IMR-90 (cell line): ENCODE measurements at regions not wholly inside any gene's neighbourhood (a gene's known extent, or its start where the extent isn't known, plus 50 kb on each side); places are given as distances from the start of the nearest gene placed in this dataset.

Source experiments
- ATAC-seq: fragments of 200-7000 bp; cut with Tn5 transposase; 2 replicates; pipeline ENCODE4 v1.9.1; 2020; ENCODE audit warnings: low read depth, mild to moderate bottlenecking, moderate library complexity
- BruUV-seq: library from RNA; stranded (reverse); fragments of 400-500 nt; replicated peaks from 2 replicates; lab custom pipeline; 2021; lab: Mats Ljungman, UMichigan
- CTCF ChIA-PET: fragments of 300-600 bp; formaldehyde crosslinking; extraction: SDS; loops from one replicate; lab custom pipeline; 2021; ENCODE audit warnings: antibody characterized with exemption; lab: Yijun Ruan, JAX
- POLR2A ChIA-PET: fragments of 300-600 bp; sonication (Branson Sonifier 250); formaldehyde crosslinking; loops from one replicate; lab custom pipeline; 2022; ENCODE audit warnings: antibody characterized with exemption; ENCODE audit not compliant: unreplicated experiment; lab: Charles Lee
- DNase-seq: peaks from one replicate; pipeline ENCODE4 v3.0.0; 2013
- H2AFZ ChIP-seq: replicated peaks from 2 replicates; pipeline ENCODE3; 2013; ENCODE audit warnings: low read length, mild to moderate bottlenecking; ENCODE audit not compliant: poor library complexity
- H2AK5ac ChIP-seq: 2 replicates; pipeline ENCODE4 v1.6.1; 2013; ENCODE audit warnings: low read depth, low read length, inconsistent platforms
- H2AK9ac ChIP-seq: replicated peaks from 2 replicates; pipeline ENCODE3; 2013; ENCODE audit warnings: mild to moderate bottlenecking, low read depth, low read length, moderate library complexity; ENCODE audit not compliant: poor library complexity
- H2BK120ac ChIP-seq: 2 replicates; pipeline ENCODE4 v1.6.1; 2013; ENCODE audit warnings: low read depth, low read length, inconsistent platforms
- H2BK15ac ChIP-seq: 3 replicates; pipeline ENCODE4 v1.6.1; 2013; ENCODE audit warnings: low read depth, low read length, inconsistent platforms
- H2BK20ac ChIP-seq: 2 replicates; pipeline ENCODE4 v1.6.1; 2013; ENCODE audit warnings: low read depth, mild to moderate bottlenecking, inconsistent platforms, low read length, moderate library complexity
- H2BK5ac ChIP-seq: 2 replicates; pipeline ENCODE4 v1.6.1; 2013; ENCODE audit warnings: mild to moderate bottlenecking, low read depth, low read length, inconsistent platforms; ENCODE audit not compliant: poor library complexity, severe bottlenecking
- H3K14ac ChIP-seq: replicated peaks from 2 replicates; pipeline ENCODE4 v1.6.1; 2013; ENCODE audit warnings: low read depth, low read length, inconsistent platforms
- H3K18ac ChIP-seq: 2 replicates; pipeline ENCODE4 v1.6.1; 2013; ENCODE audit warnings: low read depth, low read length, control low read depth
- H3K23ac ChIP-seq: 2 replicates; pipeline ENCODE4 v1.6.1; 2013; ENCODE audit warnings: low read depth, low read length, inconsistent platforms
- H3K27ac ChIP-seq: 2 replicates; pipeline ENCODE4 v1.5.1; 2013; ENCODE audit warnings: mild to moderate bottlenecking, control low read depth, low read length; ENCODE audit not compliant: insufficient read depth
- H3K27me3 ChIP-seq: 2 replicates; pipeline ENCODE4 v1.6.1; 2013; ENCODE audit warnings: low read length; ENCODE audit not compliant: control insufficient read depth, insufficient read depth
- H3K36me3 ChIP-seq: 2 replicates; pipeline ENCODE4 v1.6.1; 2013; ENCODE audit warnings: low read length, mixed read lengths; ENCODE audit not compliant: control insufficient read depth, insufficient read depth
- H3K4ac ChIP-seq: 2 replicates; pipeline ENCODE4 v1.6.1; 2013; ENCODE audit warnings: low read depth, low read length, inconsistent platforms
- H3K4me1 ChIP-seq: 2 replicates; pipeline ENCODE4 v1.6.1; 2013; ENCODE audit warnings: low read length, mixed read lengths; ENCODE audit not compliant: control insufficient read depth, insufficient read depth
- H3K4me2 ChIP-seq: 2 replicates; pipeline ENCODE4 v1.6.1; 2013; ENCODE audit warnings: low read depth, mild to moderate bottlenecking, control low read depth, low read length, moderate library complexity
- H3K4me3 ChIP-seq: 2 replicates; pipeline ENCODE4 v1.5.1; 2013; ENCODE audit warnings: low read depth, mild to moderate bottlenecking, control low read depth, low read length, moderate library complexity; ENCODE audit not compliant: insufficient read depth
- H3K56ac ChIP-seq: 2 replicates; pipeline ENCODE4 v1.6.1; 2013; ENCODE audit warnings: low read length, inconsistent platforms; ENCODE audit not compliant: insufficient read depth; ENCODE audit errors: extremely low read depth
- H3K79me1 ChIP-seq, 2 experiments: 2 replicates each; pipeline ENCODE4 v1.6.1; 2013; ENCODE audit warnings: low read length in 2 of 2, inconsistent platforms in 1 of 2, low read depth in 1 of 2
- H3K9ac ChIP-seq: 2 replicates; pipeline ENCODE4 v1.6.1; 2013; ENCODE audit warnings: low read depth, low read length, control low read depth
- H3K9me1 ChIP-seq: 2 replicates; pipeline ENCODE4 v1.6.1; 2013; ENCODE audit warnings: low read length, inconsistent platforms; ENCODE audit not compliant: insufficient read depth
- H3K9me3 ChIP-seq: 2 replicates; pipeline ENCODE4 v1.6.1; 2013; ENCODE audit warnings: low read length; ENCODE audit not compliant: control insufficient read depth, insufficient read depth
- H4K20me1 ChIP-seq: 2 replicates; pipeline ENCODE4 v1.6.1; 2013; ENCODE audit warnings: low read length, inconsistent platforms; ENCODE audit not compliant: insufficient read depth
- H4K5ac ChIP-seq: 2 replicates; pipeline ENCODE4 v1.6.1; 2013; ENCODE audit warnings: mild to moderate bottlenecking, low read depth, low read length, control low read depth
- H4K8ac ChIP-seq, 2 experiments: 2 replicates each; pipeline ENCODE4 v1.6.1; 2013; ENCODE audit warnings: low read depth in 2 of 2, low read length in 2 of 2, control low read depth in 1 of 2, inconsistent platforms in 1 of 2
- H4K91ac ChIP-seq: 2 replicates; pipeline ENCODE4 v1.6.1; 2013; ENCODE audit warnings: low read depth, low read length, inconsistent platforms; ENCODE audit not compliant: insufficient read depth
- BHLHE40 ChIP-seq: fragments of 150-350 bp; IDR thresholded peaks from 2 replicates; pipeline ENCODE4 v1.6.1; 2016; ENCODE audit warnings: mild to moderate bottlenecking, low read depth, low read length
- CEBPB ChIP-seq: IDR thresholded peaks from 2 replicates; pipeline ENCODE4 v1.6.1; 2012; ENCODE audit warnings: low read depth, low read length, improper control_type of control experiment
- CHD1 ChIP-seq: IDR thresholded peaks from 2 replicates; pipeline ENCODE4 v1.6.1; 2012; ENCODE audit warnings: low read depth, low read length, improper control_type of control experiment
- FOS ChIP-seq: fragments of 150-350 bp; IDR thresholded peaks from 2 replicates; pipeline ENCODE4 v1.6.1; 2016; ENCODE audit warnings: low read depth, low read length
- MAFK ChIP-seq: IDR thresholded peaks from 2 replicates; pipeline ENCODE4 v1.6.1; 2012; ENCODE audit warnings: low read depth, low read length, improper control_type of control experiment
- MAZ ChIP-seq: IDR thresholded peaks from 2 replicates; pipeline ENCODE4 v1.6.1; 2012; ENCODE audit warnings: low read depth, mild to moderate bottlenecking, low read length, improper control_type of control experiment, moderate library complexity, borderline replicate concordance
- MXI1 ChIP-seq: IDR thresholded peaks from 2 replicates; pipeline ENCODE4 v1.6.1; 2012; ENCODE audit warnings: low read depth, mild to moderate bottlenecking, low read length, moderate library complexity, borderline replicate concordance
- NFE2L2 ChIP-seq: fragments of 150-350 bp; IDR thresholded peaks from 2 replicates; pipeline ENCODE4 v1.6.1; 2016; ENCODE audit warnings: low read depth, mild to moderate bottlenecking, low read length
- POLR2A ChIP-seq: IDR thresholded peaks from 2 replicates; pipeline ENCODE4 v1.6.1; 2012; ENCODE audit warnings: mild to moderate bottlenecking, low read depth, low read length
- RAD21 ChIP-seq: IDR thresholded peaks from 2 replicates; pipeline ENCODE4 v1.6.1; 2012; ENCODE audit warnings: low read length, improper control_type of control experiment
- RCOR1 ChIP-seq: IDR thresholded peaks from 2 replicates; pipeline ENCODE4 v1.6.1; 2012; ENCODE audit warnings: mild to moderate bottlenecking, low read length, improper control_type of control experiment; ENCODE audit not compliant: insufficient replicate concordance
- RFX5 ChIP-seq: IDR thresholded peaks from 2 replicates; pipeline ENCODE4 v1.8.0; 2012; ENCODE audit warnings: low read depth, mild to moderate bottlenecking, low read length, moderate library complexity
- SMC3 ChIP-seq: fragments of 150-350 bp; IDR thresholded peaks from 2 replicates; pipeline ENCODE4 v1.6.1; 2016; ENCODE audit warnings: low read depth, mild to moderate bottlenecking, antibody characterized with exemption, low read length, moderate library complexity
- USF2 ChIP-seq: fragments of 150-350 bp; IDR thresholded peaks from 2 replicates; pipeline ENCODE4 v1.6.1; 2017; ENCODE audit warnings: mild to moderate bottlenecking, antibody characterized with exemption, low read length, low read depth
- WGBS, 2 experiments: methylation state at CpG; one replicate each; pipeline versions ENCODE4 v1.1.5 to v1.1.7; 2013; ENCODE audit warnings: missing lambda C conversion rate in 2 of 2; ENCODE audit not compliant: insufficient read length in 1 of 2; ENCODE audit errors: extremely low coverage in 2 of 2; 5-methylcytosine and 5-hydroxymethylcytosine counted together
- dilution Hi-C: fragments of 300-500 bp; cut with HindIII; formaldehyde crosslinking; loops from one replicate; pipeline ENCODE4 v1.14.3; 2018; ENCODE audit warnings: low sequenced_read_pairs; ENCODE audit not compliant: unreplicated experiment
- in situ Hi-C: fragments of 300-500 bp; cut with MboI; formaldehyde crosslinking; loops from 3 replicates; pipeline ENCODE4 v1.14.3; 2019; ENCODE audit warnings: low sequenced_read_pairs, inconsistent platforms, mixed read lengths
- intact Hi-C: fragments of 100-400 bp; cut with micrococcal nuclease; formaldehyde crosslinking; loops from 2 replicates; pipeline ENCODE4 v1.10.0; 2022
- TF ChIP-seq, protein P1 (sequence below): fragments of 150-350 bp; IDR thresholded peaks from 2 replicates; pipeline ENCODE4 v1.6.1; 2016; ENCODE audit warnings: low read depth, mild to moderate bottlenecking, low read length, moderate library complexity, borderline replicate concordance
- TF ChIP-seq, protein P2 (sequence below): conservative IDR thresholded peaks from 2 replicates; pipeline ENCODE4 v1.5.1; 2012; ENCODE audit warnings: mild to moderate bottlenecking, low read depth, low read length, improper control_type of control experiment

DNA sequence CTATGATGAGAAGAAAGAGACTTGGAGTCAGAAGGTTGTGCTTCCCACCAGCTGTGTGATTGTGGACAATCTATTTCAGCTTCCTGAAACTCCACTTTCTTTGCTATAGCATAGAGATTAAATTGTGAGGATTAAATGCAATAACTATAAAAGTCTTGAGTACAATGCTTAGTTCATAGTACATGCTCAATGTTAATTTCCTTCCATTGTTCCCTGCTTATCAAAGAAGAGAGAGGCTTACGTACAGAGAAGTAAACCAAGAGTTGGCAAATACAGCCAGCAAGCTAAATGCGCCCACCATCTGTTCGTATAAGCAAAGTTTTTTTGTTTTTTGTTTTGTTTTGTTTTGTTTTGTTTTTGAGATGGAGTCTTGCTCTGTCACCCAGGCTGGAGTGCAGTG is 317.9 kb upstream of the NFIA start:
- H3K4me3 ChIP-seq = no peak overlapping the region
- H3K4me1 ChIP-seq = no peaks in the 10 kb centered on the region
- no peak for DNase-seq
- WGBS, 2 experiments = no CpG with 5 or more reads among the region's 3 CpGs
- no peaks in the 10 kb centered on the region for H3K27me3 ChIP-seq
- H3K79me1 ChIP-seq = no peaks in the 10 kb centered on the region
- no peak overlapping the region for H4K91ac ChIP-seq
- no peak overlapping the region for H3K23ac ChIP-seq
- H3K4ac ChIP-seq = no peak overlapping the region
- dilution Hi-C loops (no loop called here), in situ Hi-C loops (no loop called here), intact Hi-C loops (no loop called here)
- H3K18ac ChIP-seq = no peak overlapping the region
- ChIA-PET POLR2A (no interaction called here), CTCF (no interaction called here)
- no peak overlapping the region for H3K27ac ChIP-seq
- TF ChIP-seq SMC3 (no peak), NFE2L2 (no peak), FOS (no peak), MAZ (no peak), CEBPB (no peak), MXI1 (no peak), RCOR1 (no peak), CHD1 (no peak), POLR2A (no peak), USF2 (no peak), RAD21 (no peak), BHLHE40 (no peak), RFX5 (no peak), MAFK (no peak)
- TF ChIP-seq, protein P1, sequence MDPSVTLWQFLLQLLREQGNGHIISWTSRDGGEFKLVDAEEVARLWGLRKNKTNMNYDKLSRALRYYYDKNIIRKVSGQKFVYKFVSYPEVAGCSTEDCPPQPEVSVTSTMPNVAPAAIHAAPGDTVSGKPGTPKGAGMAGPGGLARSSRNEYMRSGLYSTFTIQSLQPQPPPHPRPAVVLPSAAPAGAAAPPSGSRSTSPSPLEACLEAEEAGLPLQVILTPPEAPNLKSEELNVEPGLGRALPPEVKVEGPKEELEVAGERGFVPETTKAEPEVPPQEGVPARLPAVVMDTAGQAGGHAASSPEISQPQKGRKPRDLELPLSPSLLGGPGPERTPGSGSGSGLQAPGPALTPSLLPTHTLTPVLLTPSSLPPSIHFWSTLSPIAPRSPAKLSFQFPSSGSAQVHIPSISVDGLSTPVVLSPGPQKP = no peak
- TF ChIP-seq, protein P2, sequence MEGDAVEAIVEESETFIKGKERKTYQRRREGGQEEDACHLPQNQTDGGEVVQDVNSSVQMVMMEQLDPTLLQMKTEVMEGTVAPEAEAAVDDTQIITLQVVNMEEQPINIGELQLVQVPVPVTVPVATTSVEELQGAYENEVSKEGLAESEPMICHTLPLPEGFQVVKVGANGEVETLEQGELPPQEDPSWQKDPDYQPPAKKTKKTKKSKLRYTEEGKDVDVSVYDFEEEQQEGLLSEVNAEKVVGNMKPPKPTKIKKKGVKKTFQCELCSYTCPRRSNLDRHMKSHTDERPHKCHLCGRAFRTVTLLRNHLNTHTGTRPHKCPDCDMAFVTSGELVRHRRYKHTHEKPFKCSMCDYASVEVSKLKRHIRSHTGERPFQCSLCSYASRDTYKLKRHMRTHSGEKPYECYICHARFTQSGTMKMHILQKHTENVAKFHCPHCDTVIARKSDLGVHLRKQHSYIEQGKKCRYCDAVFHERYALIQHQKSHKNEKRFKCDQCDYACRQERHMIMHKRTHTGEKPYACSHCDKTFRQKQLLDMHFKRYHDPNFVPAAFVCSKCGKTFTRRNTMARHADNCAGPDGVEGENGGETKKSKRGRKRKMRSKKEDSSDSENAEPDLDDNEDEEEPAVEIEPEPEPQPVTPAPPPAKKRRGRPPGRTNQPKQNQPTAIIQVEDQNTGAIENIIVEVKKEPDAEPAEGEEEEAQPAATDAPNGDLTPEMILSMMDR = no peak
- H2AK9ac ChIP-seq = no peak overlapping the region
- no TSS peak for BruUV-seq
- H3K9me1 ChIP-seq = no peaks in the 10 kb centered on the region
- no peak overlapping the region for H4K5ac ChIP-seq
- 0 out of 2 replicates have a peak, but pooled peaks cover 2% of the 10 kb centered on the region for H3K9me3 ChIP-seq
- no peak overlapping the region for H2AFZ ChIP-seq
- no peak overlapping the region for H4K8ac ChIP-seq
- no peak overlapping the region for H3K4me2 ChIP-seq
- ATAC-seq = no peak
- no peak overlapping the region for H2BK120ac ChIP-seq
- H2BK20ac ChIP-seq = no peak overlapping the region
- H3K56ac ChIP-seq = no peak overlapping the region
- no peak overlapping the region for H3K14ac ChIP-seq
- H2BK5ac ChIP-seq = no peak overlapping the region
- no peak overlapping the region for H2BK15ac ChIP-seq
- H3K36me3 ChIP-seq = no peaks in the 10 kb centered on the region
- no peak overlapping the region for H2AK5ac ChIP-seq
- H3K9ac ChIP-seq = no peak overlapping the region
- no peaks in the 10 kb centered on the region for H4K20me1 ChIP-seq
